Vagina (tissue), 2 donors: ENCODE measurements at regions not wholly inside any gene's neighbourhood (a gene's known extent, or its start where the extent isn't known, plus 50 kb on each side); places are given as distances from the start of the nearest gene placed in this dataset.
"Not testable (repeated sequence)": the region's sequence is repeated elsewhere in the genome, so short reads cannot be mapped to it uniquely, and the experiment has no call there.

ENCODE experiments used
- CTCF ChIP-seq, 3 experiments: fragments of 450-650 bp in 2 of 3; fragments of 200-600 bp in 1 of 3; sonication (generic) in 1 of 3; IDR thresholded peaks; one replicate each; pipeline ENCODE4 v1.5.1; 2017 to 2019; ENCODE audit warnings: antibody characterized with exemption in 3 of 3, mild to moderate bottlenecking in 2 of 3, moderate library complexity in 2 of 3
- POLR2A ChIP-seq, 2 donors: fragments of 450-650 bp; IDR thresholded peaks; one replicate each; pipeline ENCODE4 v1.6.1; 2017; ENCODE audit warnings: antibody characterized with exemption in 2 of 2, mild to moderate bottlenecking in 2 of 2, moderate library complexity in 2 of 2
- POLR2AphosphoS5 ChIP-seq, 2 donors: sonication (generic); formaldehyde crosslinking; IDR thresholded peaks; one replicate each; pipeline ENCODE4 v1.9.0; 2017; ENCODE audit warnings: antibody characterized with exemption in 2 of 2, mild to moderate bottlenecking in 2 of 2, low read depth in 1 of 2; ENCODE audit not compliant: insufficient read depth in 1 of 2

- TF ChIP-seq CTCF (IDR thresholded peaks at IDR 0.05); POLR2A (IDR thresholded peaks at IDR 0.05); POLR2AphosphoS5 (IDR thresholded peaks at IDR 0.05; ENCODE audit: insufficient read depth in 1 of 2, low read depth in 1 of 2): not testable (repeated sequence)
These were observed 406.7 kb upstream of the ATP5MC3 start for GRCh38 chr2:175588213-175588612.
